HG03196 (cell line): ENCODE measurements at regions not wholly inside any gene's neighbourhood (a gene's known extent, or its start where the extent isn't known, plus 50 kb on each side); places are given as distances from the start of the nearest gene placed in this dataset.

Experiments used
- ATAC-seq: cut with Tn5 transposase; IDR thresholded peaks from one replicate; pipeline ENCODE4 v1.9.1; 2021; ENCODE audit not compliant: unreplicated experiment

- no peak for ATAC-seq
These were observed 95.5 kb upstream of the KLHL1 start for GRCh38 chr13:70203661-70204229.

- no peak for ATAC-seq
These were observed 82.8 kb upstream of the KLHL1 start for GRCh38 chr13:70191034-70191433.

- no peak for ATAC-seq
These were observed 81.7 kb upstream of the KLHL1 start for GRCh38 chr13:70189981-70190380.

- no peak for ATAC-seq
These were observed 80.3 kb upstream of the KLHL1 start for GRCh38 chr13:70188567-70188966.

- no peak for ATAC-seq
These were observed 74.8 kb upstream of the KLHL1 start for GRCh38 chr13:70183041-70183440.
